Loucy (cell line): ENCODE measurements at regions not wholly inside any gene's neighbourhood (a gene's known extent, or its start where the extent isn't known, plus 50 kb on each side); places are given as distances from the start of the nearest gene placed in this dataset.

Experiments
- CTCF ChIP-seq: fragments of 200-600 bp; sonication (generic); conservative IDR thresholded peaks from 2 replicates; pipeline ENCODE4 v1.5.1; 2014; ENCODE audit warnings: mild to moderate bottlenecking, antibody characterized with exemption, low read length
- EZH2phosphoT487 ChIP-seq: fragments of 200-600 bp; IDR thresholded peaks from 2 replicates; pipeline ENCODE4 v1.6.1; 2018; ENCODE audit warnings: antibody characterized with exemption, mild to moderate bottlenecking, moderate library complexity, borderline replicate concordance

GRCh38 chr9:88874391-88874790, 116.9 kb upstream of the S1PR3 start:
- TF ChIP-seq CTCF (no peak), EZH2phosphoT487 (no peak)
